Kidney glomerular epithelial cell (primary cell): ENCODE measurements at regions not wholly inside any gene's neighbourhood (a gene's known extent, or its start where the extent isn't known, plus 50 kb on each side); places are given as distances from the start of the nearest gene placed in this dataset.
"Not testable (repeated sequence)": the region's sequence is repeated elsewhere in the genome, so short reads cannot be mapped to it uniquely, and the experiment has no call there.

Experiments
- DNase-seq: peaks from one replicate; lab custom pipeline; 2025; lab: John Stamatoyannopoulos, UW

- DNase-seq: no peak
Observed at GRCh38 chr5:53219174-53219573, 109.6 kb upstream of the MOCS2 start.

- DNase-seq: no peak
Observed at GRCh38 chr5:53219610-53220009, 110.1 kb upstream of the MOCS2 start.

GRCh38 chr5:53233645-53234405 lies 124.3 kb upstream of the MOCS2 start:
- DNase-seq: no peak

- DNase-seq: no peak
Observed at GRCh38 chr5:53236683-53237082, 127.1 kb upstream of the MOCS2 start.

GRCh38 chr5:53237876-53238275 lies 128.3 kb upstream of the MOCS2 start:
- DNase-seq: no peak

GRCh38 chr5:53239301-53239990 lies 129.9 kb upstream of the MOCS2 start:
- DNase-seq: no peak

DNA sequence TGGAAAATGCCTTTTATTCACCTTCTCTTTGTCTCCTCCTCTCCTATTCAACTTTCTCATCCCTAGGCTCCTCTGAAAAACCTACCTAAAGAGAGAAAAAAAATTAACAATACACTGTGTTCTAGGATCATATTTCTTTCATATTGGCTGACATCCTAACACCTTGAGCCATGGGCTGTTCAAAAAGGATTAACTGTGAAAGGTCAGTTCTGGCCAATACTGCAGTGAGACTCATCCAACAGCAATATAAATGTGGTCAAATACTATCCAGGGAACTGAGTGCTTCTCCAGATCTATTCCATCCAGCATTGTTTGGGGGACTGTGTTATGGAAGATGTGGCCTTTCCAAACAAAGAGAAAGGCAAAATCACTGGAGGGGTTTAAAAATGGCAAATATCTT lies 131.1 kb upstream of the MOCS2 start:
- DNase-seq: no peak

GRCh38 chr5:53241572-53241971 lies 132.0 kb upstream of the MOCS2 start:
- no peak for DNase-seq

DNA sequence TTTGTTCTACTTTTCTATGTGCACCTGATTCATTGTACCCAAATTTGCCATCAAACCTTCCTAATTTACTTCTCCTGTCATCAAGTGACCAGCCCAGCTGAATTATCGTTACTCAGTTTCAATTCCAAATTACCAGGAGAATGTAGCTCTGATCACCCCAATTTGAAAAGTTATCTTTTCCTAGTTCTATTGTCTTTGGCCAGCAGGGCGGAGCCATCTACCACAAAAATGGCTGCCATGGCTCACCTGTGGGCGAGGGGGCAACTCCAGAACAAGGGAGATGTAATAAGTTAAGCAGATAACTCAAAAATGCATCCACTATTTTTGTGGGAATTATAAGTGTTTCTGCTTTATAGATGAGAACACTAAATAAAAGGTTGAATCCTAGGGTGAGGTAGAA lies 133.8 kb upstream of the MOCS2 start:
- no peak for DNase-seq

DNA sequence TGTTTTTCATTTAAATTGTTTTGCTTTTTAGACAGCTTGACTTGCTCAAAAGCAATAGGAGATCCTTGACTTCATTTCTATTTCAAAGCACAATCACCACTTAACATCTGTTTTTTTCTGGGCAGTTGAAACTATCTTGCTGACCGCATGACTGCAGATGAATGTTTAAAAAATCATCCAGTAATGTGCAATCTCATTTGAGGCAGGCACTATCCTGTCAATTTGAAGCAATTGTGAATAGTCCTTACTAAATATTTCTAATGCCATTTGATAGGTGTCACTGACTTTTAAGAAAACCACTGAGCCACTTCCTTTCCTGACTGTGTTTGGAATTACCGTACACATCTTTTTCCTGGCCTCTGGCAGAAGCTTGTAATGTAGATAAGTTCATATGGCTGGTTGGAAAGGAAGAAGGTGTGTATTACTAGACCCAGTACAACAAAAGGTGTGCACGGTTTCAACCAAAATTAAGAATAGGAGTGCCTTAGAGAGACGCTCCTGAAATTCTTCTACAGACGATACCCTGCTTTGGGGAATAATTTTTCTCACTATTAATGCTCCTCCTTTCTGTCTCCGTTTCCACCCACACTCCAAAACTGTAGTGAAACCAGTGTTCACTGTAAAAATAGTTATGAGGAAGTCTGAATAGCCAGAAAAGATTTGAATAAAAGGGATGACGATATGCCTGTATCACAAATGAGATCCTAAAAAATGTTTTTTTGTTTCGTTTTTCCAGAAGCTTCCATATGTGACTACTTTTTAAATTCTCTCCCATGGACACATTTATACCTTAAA lies 136.7 kb upstream of the MOCS2 start:
- peak; percentile 49 for DNase-seq

DNA sequence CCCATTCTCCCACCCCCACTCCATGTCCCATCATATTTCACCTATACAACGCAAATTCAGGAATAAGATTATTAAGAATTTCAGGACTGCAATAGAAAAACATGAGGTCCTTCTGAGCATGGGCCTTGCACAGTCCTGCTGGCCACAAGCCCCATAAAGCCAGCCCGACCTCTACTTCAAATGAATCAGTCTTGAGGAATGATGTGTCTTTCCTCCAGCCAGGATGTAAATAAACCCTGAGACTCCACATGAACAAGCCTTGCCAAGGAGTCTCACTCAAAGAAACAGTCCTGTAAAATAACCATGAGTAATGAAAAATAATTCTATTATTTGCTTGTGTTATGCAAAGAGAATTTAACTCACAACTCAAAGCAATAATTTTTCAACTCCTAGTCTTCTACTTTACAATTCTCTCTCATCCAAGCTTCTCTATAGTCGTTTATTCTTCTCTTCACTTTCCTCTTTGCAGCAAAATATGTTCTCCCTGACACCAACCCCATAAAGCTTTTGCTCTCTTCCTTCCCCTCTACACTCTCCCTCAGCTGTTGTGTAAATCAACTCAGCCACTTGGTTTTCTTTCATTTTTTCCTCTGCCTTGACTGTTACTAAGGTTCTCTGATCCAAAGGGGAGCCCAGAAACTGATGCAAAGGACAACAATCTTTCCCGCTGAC lies 140.1 kb upstream of the MOCS2 start:
- DNase-seq: peak; percentile 65

DNA sequence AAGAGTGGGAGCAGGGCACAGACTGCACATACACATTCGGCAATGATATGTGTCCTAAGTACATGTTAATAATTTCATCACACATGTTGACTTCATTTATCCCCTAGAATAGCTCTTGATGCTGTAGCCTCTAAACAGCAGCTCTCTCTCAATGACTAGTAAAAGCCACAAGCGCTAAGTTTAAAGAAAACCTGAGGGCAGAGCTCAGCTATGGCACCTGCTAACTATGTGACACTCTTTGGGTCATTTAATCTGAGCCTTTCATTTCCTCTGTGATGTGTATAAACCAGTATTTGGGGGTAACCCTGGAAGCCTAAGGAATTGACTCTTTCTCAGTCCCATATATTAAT lies 140.6 kb upstream of the MOCS2 start:
- no peak for DNase-seq

DNA sequence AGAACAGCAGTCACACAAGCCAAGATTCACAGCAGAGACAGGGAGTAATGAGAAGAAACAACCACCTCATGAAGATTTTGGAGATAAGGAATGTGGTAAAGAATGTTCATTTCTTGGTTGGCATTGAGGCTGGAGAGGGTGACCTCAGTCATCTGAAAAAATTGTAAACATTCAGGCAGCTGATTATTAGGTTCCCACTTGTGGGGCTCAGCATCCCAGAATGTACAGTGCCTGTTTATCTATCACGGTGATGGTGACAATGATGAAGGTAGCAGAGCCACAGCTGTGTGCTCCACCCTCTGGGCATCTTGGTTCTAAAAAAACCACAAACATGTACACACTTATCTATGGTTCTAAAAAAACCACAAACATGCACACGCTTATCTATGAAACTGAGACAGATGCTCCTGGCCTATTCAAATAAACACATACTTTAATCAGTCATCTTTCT lies 143.9 kb upstream of the MOCS2 start:
- DNase-seq: no peak

GRCh38 chr5:53256746-53257145 lies 147.2 kb upstream of the MOCS2 start:
- DNase-seq: no peak

- DNase-seq: no peak
Observed at GRCh38 chr5:53257806-53258373, 148.3 kb upstream of the MOCS2 start.

DNA sequence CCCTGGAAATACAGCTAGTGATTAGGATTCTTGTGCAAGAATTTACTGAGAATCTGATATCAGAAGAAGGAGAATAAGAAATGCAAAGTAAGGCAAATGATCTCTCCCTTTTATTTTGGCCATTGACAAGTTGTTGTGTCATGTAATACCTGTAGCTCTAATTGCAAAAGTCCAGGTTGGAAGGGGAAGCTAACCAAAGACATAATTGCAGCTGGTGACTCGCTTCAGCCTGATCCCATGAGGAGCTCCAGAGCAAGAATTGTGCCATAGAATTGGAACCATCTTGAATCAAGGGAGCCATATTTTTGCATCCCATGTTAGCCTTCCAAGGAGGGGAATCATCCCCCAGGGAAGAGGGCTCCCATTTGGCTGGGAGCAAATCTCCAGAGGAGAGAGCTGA lies 149.6 kb upstream of the MOCS2 start:
- DNase-seq: no peak

DNA sequence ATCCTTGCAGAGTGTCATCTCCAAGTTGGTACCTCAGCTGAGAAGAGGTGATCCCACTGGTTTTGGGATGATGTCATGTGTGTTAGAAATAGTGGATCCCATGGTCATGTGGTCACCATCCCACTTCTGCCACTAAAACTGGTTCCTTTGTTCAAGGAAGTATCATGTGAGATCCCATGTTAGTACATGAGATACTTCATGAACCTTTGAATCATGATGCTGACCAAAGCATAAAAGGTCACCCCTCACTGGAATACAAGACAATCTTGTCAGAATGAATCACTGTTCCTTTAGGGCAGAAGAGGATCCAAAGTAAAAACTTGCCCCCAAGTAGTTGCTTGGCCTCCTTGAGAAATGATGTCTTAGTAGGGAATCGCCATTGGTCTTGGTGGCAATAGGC lies 150.9 kb upstream of the MOCS2 start:
- no peak for DNase-seq

DNA sequence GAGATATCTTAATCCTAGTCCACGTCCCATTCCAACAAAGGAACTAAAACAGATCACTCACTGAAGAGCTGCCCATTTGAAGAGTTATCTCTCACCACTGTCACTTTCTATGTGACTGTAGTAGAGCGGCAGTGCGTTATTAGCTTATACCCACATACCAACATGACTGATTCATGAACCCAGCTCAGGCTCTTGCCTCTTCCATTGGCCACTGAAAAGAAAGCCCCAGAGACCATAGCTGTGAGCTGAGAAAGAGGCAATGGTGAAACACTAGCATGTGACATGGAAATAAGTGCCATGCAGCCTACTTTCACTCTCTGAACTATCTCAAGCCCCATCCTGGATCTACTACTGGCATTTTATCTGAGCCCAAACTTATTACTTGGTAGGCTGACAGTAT lies 151.7 kb upstream of the MOCS2 start:
- no peak for DNase-seq

DNA sequence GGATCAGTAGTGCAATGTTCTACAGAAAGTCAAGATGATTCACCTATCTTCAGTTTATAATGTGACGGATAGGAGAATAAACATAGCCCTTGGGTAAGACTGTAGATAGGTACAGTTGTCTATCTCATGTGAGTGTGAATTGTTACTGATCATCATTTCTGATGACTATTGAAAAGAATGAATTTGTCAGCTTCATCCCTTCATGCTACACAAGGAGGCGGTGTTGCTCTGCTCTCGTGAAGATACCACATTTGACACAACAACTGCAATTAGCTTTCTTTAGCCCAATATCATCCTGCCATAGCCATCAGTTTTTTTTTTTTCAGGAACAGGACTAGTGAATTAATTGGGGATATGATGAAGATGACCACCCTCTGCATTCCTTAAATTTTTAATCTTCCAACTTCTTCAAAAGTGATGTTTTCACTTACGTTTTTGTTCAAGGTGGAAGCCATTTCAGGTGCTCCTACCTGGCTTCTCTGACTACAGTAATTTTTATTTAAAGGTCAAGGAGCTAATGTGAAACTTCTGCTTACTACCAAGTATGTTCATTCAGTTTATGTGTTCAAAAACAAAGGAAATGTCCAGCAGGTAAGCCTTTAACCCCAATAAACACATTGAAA lies 152.9 kb upstream of the MOCS2 start:
- no peak for DNase-seq

DNA sequence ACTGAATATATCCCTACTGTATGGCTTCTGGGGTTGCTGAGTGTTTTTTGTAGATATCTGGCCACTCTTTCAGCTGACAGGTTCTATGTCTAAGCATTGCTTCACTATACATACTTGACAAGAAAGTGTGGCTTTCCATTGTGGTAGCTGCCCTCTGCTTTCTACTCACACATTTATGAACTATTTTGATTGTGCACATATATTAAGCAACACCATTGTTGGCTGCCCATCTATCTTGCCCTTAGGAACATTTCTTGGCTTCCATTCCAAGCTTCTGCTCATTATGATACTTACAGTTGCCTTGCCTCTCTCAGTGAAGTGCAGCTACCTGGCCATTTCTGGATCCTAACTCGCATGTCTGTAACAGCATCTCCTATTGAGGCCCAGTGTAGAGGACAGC lies 153.6 kb upstream of the MOCS2 start:
- DNase-seq: no peak

- no peak for DNase-seq
Observed at GRCh38 chr5:53265043-53265442, 155.5 kb upstream of the MOCS2 start.

DNA sequence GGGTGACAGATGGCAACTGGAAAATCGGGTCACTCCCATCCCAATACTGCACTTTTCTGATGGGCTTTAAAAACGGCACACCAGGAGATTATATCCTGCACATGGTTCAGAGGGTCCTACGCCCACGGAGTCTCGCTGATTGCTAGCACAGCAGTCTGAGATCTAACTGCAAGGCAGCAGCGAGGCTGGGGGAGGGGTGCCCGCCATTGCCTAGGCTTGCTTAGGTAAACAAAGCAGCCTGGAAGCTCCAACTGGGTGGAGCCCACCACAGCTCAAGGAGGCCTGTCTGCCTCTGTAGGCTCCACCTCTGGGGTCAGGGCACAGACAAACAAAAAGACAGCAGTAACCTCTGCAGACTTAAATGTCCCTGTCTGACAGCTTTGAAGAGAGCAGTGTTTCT lies 158.7 kb upstream of the MOCS2 start:
- not testable (repeated sequence) for DNase-seq
